GM23338 (cell line): ENCODE measurements at regions not wholly inside any gene's neighbourhood (a gene's known extent, or its start where the extent isn't known, plus 50 kb on each side); places are given as distances from the start of the nearest gene placed in this dataset.
A peak's percentile ranks its signal among the peaks of the same experiment; 100 is the strongest.

Source experiments
- ATAC-seq: fragments of 200-7000 bp; cut with Tn5 transposase; 3 replicates; pipeline ENCODE4 v1.9.1; 2020
- DNase-seq: peaks from one replicate; pipeline ENCODE4 v3.0.0-alpha.2; 2015; ENCODE audit warnings: low spot score
- H2AFZ ChIP-seq: fragments of 200-600 bp; sonication (generic); 2 replicates; pipeline ENCODE4 v1.8.0; 2016; ENCODE audit warnings: antibody characterized with exemption, mild to moderate bottlenecking, moderate library complexity
- H3F3A ChIP-seq: fragments of 200-600 bp; sonication (generic); replicated peaks from 2 replicates; pipeline ENCODE4 v1.8.0; 2017; ENCODE audit warnings: antibody characterized with exemption, mixed run types, low read depth
- H3K27ac ChIP-seq: fragments of 200-600 bp; sonication (generic); 2 replicates; pipeline ENCODE4 v1.6.1; 2016; ENCODE audit warnings: low read depth
- H3K27me3 ChIP-seq: fragments of 200-600 bp; sonication (generic); 2 replicates; pipeline ENCODE4 v1.8.0; 2016; ENCODE audit warnings: mild to moderate bottlenecking, mixed run types, moderate library complexity; ENCODE audit not compliant: insufficient read depth
- H3K36me3 ChIP-seq: fragments of 200-600 bp; sonication (generic); 2 replicates; pipeline ENCODE4 v1.8.0; 2016; ENCODE audit warnings: mild to moderate bottlenecking; ENCODE audit not compliant: insufficient read depth
- H3K4me1 ChIP-seq: fragments of 200-600 bp; sonication (generic); 2 replicates; pipeline ENCODE4 v1.8.0; 2016; ENCODE audit warnings: mild to moderate bottlenecking, moderate library complexity; ENCODE audit not compliant: insufficient read depth
- H3K4me2 ChIP-seq: fragments of 200-600 bp; sonication (generic); 2 replicates; pipeline ENCODE4 v1.7.1; 2017; ENCODE audit warnings: mixed run types
- H3K4me3 ChIP-seq: fragments of 200-600 bp; sonication (generic); 2 replicates; pipeline ENCODE4 v1.6.1; 2016; ENCODE audit warnings: mixed run types
- H3K79me2 ChIP-seq: fragments of 200-600 bp; sonication (generic); replicated peaks from 2 replicates; pipeline ENCODE4 v1.8.0; 2017; ENCODE audit warnings: mild to moderate bottlenecking; ENCODE audit not compliant: insufficient read depth
- H3K9me2 ChIP-seq: fragments of 200-600 bp; sonication (generic); 2 replicates; pipeline ENCODE4 v1.8.0; 2017; ENCODE audit not compliant: insufficient read depth
- H4K20me1 ChIP-seq: fragments of 200-600 bp; sonication (generic); replicated peaks from 2 replicates; pipeline ENCODE4 v1.8.0; 2017; ENCODE audit warnings: mild to moderate bottlenecking; ENCODE audit not compliant: insufficient read depth
- H3K27ac Mint-ChIP-seq: 2 replicates; pipeline ENCODE4 v1.8.0; 2020; ENCODE audit warnings: inconsistent platforms, mild to moderate bottlenecking, moderate library complexity, mixed read lengths
- H3K27me3 Mint-ChIP-seq: 3 replicates; pipeline ENCODE4 v1.8.0; 2022; ENCODE audit warnings: low read depth, mild to moderate bottlenecking, moderate library complexity, mixed read lengths, inconsistent platforms; ENCODE audit not compliant: insufficient read depth, poor library complexity
- H3K36me3 Mint-ChIP-seq: 3 replicates; pipeline ENCODE4 v1.8.0; 2021; ENCODE audit warnings: low read depth, mild to moderate bottlenecking, inconsistent platforms, moderate library complexity, mixed read lengths
- H3K4me1 Mint-ChIP-seq: 3 replicates; pipeline ENCODE4 v1.8.0; 2020; ENCODE audit warnings: mild to moderate bottlenecking, inconsistent platforms, mixed read lengths
- H3K4me3 Mint-ChIP-seq: 3 replicates; pipeline ENCODE4 v1.8.0; 2021; ENCODE audit warnings: moderate library complexity, mild to moderate bottlenecking, inconsistent platforms, mixed read lengths
- H3K9me3 Mint-ChIP-seq: 3 replicates; pipeline ENCODE4 v1.8.0; 2020; ENCODE audit warnings: moderate library complexity, mild to moderate bottlenecking, inconsistent platforms, mixed read lengths
- NANOG ChIP-seq: IDR thresholded peaks from 2 replicates; pipeline ENCODE4 v1.6.1; 2016; ENCODE audit warnings: antibody characterized with exemption, borderline replicate concordance
- POLR2AphosphoS5 ChIP-seq: IDR thresholded peaks from 2 replicates; pipeline ENCODE4 v1.6.1; 2016; ENCODE audit warnings: antibody characterized with exemption, low read depth
- TF ChIP-seq, protein P1 (sequence below): fragments of 250-450 bp; sonication (Bioruptor Pico); IDR thresholded peaks from 2 replicates; pipeline ENCODE4 v1.5.0; 2020; ENCODE audit warnings: mild to moderate bottlenecking, moderate library complexity

- DNase-seq = peak; percentile 14
- Histone ChIP-seq H2AFZ (no peak overlapping the region; the same call in 1 of the 2 replicates), H3F3A (no peaks in the 10 kb centered on the region), H3K79me2 (no peaks in the 10 kb centered on the region), H3K9me2 (no peaks in the 10 kb centered on the region), H3K27ac (no peak overlapping the region; the same call in 1 of the 2 replicates), H3K4me3 (no peak overlapping the region), H3K27me3 (no peaks in the 10 kb centered on the region), H3K4me2 (no peak overlapping the region), H3K4me1 (peaks cover 12% of the 10 kb centered on the region; the same call in 1 of the 2 replicates), H3K36me3 (no peaks in the 10 kb centered on the region), H4K20me1 (no peaks in the 10 kb centered on the region)
- peaks cover 11% of the 10 kb centered on the region for H3K9me3 Mint-ChIP-seq
- TF ChIP-seq, protein P1, sequence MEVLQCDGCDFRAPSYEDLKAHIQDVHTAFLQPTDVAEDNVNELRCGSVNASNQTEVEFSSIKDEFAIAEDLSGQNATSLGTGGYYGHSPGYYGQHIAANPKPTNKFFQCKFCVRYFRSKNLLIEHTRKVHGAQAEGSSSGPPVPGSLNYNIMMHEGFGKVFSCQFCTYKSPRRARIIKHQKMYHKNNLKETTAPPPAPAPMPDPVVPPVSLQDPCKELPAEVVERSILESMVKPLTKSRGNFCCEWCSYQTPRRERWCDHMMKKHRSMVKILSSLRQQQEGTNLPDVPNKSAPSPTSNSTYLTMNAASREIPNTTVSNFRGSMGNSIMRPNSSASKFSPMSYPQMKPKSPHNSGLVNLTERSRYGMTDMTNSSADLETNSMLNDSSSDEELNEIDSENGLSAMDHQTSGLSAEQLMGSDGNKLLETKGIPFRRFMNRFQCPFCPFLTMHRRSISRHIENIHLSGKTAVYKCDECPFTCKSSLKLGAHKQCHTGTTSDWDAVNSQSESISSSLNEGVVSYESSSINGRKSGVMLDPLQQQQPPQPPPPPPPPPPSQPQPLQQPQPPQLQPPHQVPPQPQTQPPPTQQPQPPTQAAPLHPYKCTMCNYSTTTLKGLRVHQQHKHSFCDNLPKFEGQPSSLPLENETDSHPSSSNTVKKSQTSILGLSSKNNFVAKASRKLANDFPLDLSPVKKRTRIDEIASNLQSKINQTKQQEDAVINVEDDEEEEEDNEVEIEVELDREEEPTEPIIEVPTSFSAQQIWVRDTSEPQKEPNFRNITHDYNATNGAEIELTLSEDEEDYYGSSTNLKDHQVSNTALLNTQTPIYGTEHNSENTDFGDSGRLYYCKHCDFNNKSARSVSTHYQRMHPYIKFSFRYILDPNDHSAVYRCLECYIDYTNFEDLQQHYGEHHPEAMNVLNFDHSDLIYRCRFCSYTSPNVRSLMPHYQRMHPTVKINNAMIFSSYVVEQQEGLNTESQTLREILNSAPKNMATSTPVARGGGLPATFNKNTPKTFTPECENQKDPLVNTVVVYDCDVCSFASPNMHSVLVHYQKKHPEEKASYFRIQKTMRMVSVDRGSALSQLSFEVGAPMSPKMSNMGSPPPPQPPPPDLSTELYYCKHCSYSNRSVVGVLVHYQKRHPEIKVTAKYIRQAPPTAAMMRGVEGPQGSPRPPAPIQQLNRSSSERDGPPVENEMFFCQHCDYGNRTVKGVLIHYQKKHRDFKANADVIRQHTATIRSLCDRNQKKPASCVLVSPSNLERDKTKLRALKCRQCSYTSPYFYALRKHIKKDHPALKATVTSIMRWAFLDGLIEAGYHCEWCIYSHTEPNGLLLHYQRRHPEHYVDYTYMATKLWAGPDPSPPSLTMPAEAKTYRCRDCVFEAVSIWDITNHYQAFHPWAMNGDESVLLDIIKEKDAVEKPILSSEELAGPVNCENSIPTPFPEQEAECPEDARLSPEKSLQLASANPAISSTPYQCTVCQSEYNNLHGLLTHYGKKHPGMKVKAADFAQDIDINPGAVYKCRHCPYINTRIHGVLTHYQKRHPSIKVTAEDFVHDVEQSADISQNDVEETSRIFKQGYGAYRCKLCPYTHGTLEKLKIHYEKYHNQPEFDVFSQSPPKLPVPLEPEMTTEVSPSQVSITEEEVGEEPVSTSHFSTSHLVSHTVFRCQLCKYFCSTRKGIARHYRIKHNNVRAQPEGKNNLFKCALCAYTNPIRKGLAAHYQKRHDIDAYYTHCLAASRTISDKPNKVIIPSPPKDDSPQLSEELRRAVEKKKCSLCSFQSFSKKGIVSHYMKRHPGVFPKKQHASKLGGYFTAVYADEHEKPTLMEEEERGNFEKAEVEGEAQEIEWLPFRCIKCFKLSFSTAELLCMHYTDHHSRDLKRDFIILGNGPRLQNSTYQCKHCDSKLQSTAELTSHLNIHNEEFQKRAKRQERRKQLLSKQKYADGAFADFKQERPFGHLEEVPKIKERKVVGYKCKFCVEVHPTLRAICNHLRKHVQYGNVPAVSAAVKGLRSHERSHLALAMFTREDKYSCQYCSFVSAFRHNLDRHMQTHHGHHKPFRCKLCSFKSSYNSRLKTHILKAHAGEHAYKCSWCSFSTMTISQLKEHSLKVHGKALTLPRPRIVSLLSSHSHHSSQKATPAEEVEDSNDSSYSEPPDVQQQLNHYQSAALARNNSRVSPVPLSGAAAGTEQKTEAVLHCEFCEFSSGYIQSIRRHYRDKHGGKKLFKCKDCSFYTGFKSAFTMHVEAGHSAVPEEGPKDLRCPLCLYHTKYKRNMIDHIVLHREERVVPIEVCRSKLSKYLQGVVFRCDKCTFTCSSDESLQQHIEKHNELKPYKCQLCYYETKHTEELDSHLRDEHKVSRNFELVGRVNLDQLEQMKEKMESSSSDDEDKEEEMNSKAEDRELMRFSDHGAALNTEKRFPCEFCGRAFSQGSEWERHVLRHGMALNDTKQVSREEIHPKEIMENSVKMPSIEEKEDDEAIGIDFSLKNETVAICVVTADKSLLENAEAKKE = 0 out of 2 replicates have a peak, but pooled peaks have one; percentile 16
- no peak for TF ChIP-seq POLR2AphosphoS5
- ATAC-seq = no peak
- H3K4me3 Mint-ChIP-seq = no peak overlapping the region
- H3K27me3 Mint-ChIP-seq = no peaks in the 10 kb centered on the region
- no peak overlapping the region for H3K27ac Mint-ChIP-seq
- peaks cover 13% of the 10 kb centered on the region for H3K4me1 Mint-ChIP-seq
- H3K36me3 Mint-ChIP-seq = peaks cover 4% of the 10 kb centered on the region; the same call in 1 of the 3 replicates
Observed at GRCh38 chr6:55955684-55956083, 80.3 kb upstream of the BMP5 start.

- Mint-ChIP-seq H3K9me3 (peaks cover 21% of the 10 kb centered on the region), H3K36me3 (peaks cover 9% of the 10 kb centered on the region), H3K4me1 (peaks cover 13% of the 10 kb centered on the region), H3K27ac (no peak overlapping the region), H3K27me3 (no peaks in the 10 kb centered on the region), H3K4me3 (no peak overlapping the region)
- H3K36me3 ChIP-seq = no peaks in the 10 kb centered on the region
- no peak overlapping the region for H3K27ac ChIP-seq
- H3F3A ChIP-seq = no peaks in the 10 kb centered on the region
- no peak overlapping the region for H3K4me3 ChIP-seq
- no peak for TF ChIP-seq NANOG
- no peaks in the 10 kb centered on the region for H3K79me2 ChIP-seq
- ATAC-seq (no peak), DNase-seq (no peak)
- peaks cover 12% of the 10 kb centered on the region; the same call in 1 of the 2 replicates for H3K4me1 ChIP-seq
- H4K20me1 ChIP-seq = no peaks in the 10 kb centered on the region
- H2AFZ ChIP-seq = no peak overlapping the region
- no peaks in the 10 kb centered on the region for H3K27me3 ChIP-seq
- no peak overlapping the region for H3K4me2 ChIP-seq
- no peaks in the 10 kb centered on the region for H3K9me2 ChIP-seq
Observed at GRCh38 chr6:55954436-55954835, 79.0 kb upstream of the BMP5 start.
